ENCODE measurements at regions not wholly inside any gene's neighbourhood (a gene's known extent, or its start where the extent isn't known, plus 50 kb on each side); places are given as distances from the start of the nearest gene placed in this dataset.

GRCh38 chr10:111872591-111872990, 311.0 kb downstream of the GPAM start:
- no peak for TF ChIP-seq EZH2 (IDR thresholded peaks at IDR 0.05; ENCODE audit: low read depth)
- no peak for TF ChIP-seq CTCF (conservative IDR thresholded peaks at IDR 0.05)
